ENCODE measurements at regions not wholly inside any gene's neighbourhood (a gene's known extent, or its start where the extent isn't known, plus 50 kb on each side); places are given as distances from the start of the nearest gene placed in this dataset.
A peak's percentile ranks its signal among the peaks of the same experiment; 100 is the strongest.

DNA sequence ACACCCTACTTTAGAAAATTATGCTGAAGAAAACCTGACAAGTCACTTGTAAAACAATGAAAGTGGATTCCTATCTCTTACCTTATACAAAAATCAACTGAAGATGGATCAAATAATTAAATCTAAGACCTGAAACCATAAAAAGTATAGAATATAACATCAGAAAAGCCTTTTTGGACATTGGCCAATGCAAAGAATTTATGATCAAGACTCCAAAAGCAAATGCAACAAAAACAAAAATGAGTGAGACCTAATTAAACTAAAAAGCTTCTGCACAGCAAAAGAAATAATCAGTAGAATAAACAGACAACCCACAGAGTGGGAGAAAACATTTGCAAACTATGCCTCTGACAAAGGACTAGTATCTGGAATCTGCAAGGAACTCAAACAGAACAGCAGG is 303.0 kb upstream of the CDH9 start:
- H3K27me3 ChIP-seq (ENCODE audit: insufficient read depth, low read length): no peaks in the 10 kb centered on the region
- no peak overlapping the region for H3K56ac ChIP-seq (ENCODE audit: insufficient read length, low read depth, low read length)
- no peak overlapping the region for H2AK5ac ChIP-seq (ENCODE audit: insufficient read length, low read length)
- no peak overlapping the region for H3K23ac ChIP-seq (ENCODE audit: insufficient read length, low read depth, low read length)
- Mint-ChIP-seq H3K27me3 (ENCODE audit: low read depth) (no peaks in the 10 kb centered on the region), H3K9me3 (peaks cover 25% of the 10 kb centered on the region in 2 experiments), H3K27ac (0 out of 7 replicates have a peak overlapping the region, but pooled peaks of 1 of the 3 experiments have one; percentile 5), H3K4me3 (no peak overlapping the region), H3K4me1 (peaks cover 5 to 8% of the 10 kb centered on the region in 2 experiments), H3K36me3 (ENCODE audit: insufficient read depth in 1 of 3, low read depth in 3 of 3) (peaks cover 9 to 22% (median 13%) of the 10 kb centered on the region in 3 experiments)
- H4K8ac ChIP-seq (replicated peaks; ENCODE audit: insufficient read length, low read depth, low read length): no peak overlapping the region
- H4K20me1 ChIP-seq (ENCODE audit: control insufficient read depth, insufficient read depth, insufficient read length): no peaks in the 10 kb centered on the region
- no peaks in the 10 kb centered on the region for H3K9me3 ChIP-seq (ENCODE audit: control insufficient read depth, low read depth, low read length)
- H3K4me2 ChIP-seq (ENCODE audit: insufficient read depth, insufficient read length, low read length): no peak overlapping the region
- H3K79me2 ChIP-seq (ENCODE audit: insufficient read depth, low read length): no peaks in the 10 kb centered on the region
- no peaks in the 10 kb centered on the region for H3K79me1 ChIP-seq (ENCODE audit: insufficient read depth, low read depth, low read length, poor library complexity, severe bottlenecking)
- no peak overlapping the region for H3K4ac ChIP-seq (ENCODE audit: low read depth, low read length)
- no peak for TF ChIP-seq CTCF (conservative IDR thresholded peaks at IDR 0.05)
- H3K18ac ChIP-seq (ENCODE audit: insufficient read length, low read depth, low read length): no peak overlapping the region
- DNase-seq: no peak
- H3K4me1 ChIP-seq (ENCODE audit: insufficient read depth, low read length): no peaks in the 10 kb centered on the region
- no peak overlapping the region for H3T11ph ChIP-seq (ENCODE audit: low read length)
- no peak overlapping the region for H3K14ac ChIP-seq (ENCODE audit: insufficient read depth, low read length)
- no peak overlapping the region for H3K9ac ChIP-seq (ENCODE audit: extremely low read depth, insufficient read length, low read length)
- no peak overlapping the region for H2BK12ac ChIP-seq (ENCODE audit: insufficient read length, low read depth, low read length)
- no peak overlapping the region for H2BK20ac ChIP-seq (ENCODE audit: low read depth, low read length, poor library complexity, severe bottlenecking)
- no peak overlapping the region for H2AFZ ChIP-seq (ENCODE audit: low read length)
- no peak overlapping the region for H4K91ac ChIP-seq (ENCODE audit: insufficient read length, low read depth, low read length)
- H3K27ac ChIP-seq (ENCODE audit: insufficient read length, low read depth, low read length): no peak overlapping the region
- H2BK15ac ChIP-seq (ENCODE audit: low read depth, low read length): no peak overlapping the region
- H2BK120ac ChIP-seq (ENCODE audit: low read depth, low read length, poor library complexity, severe bottlenecking): no peak overlapping the region
- H2BK5ac ChIP-seq (ENCODE audit: insufficient read length, low read length): no peak overlapping the region
- no peaks in the 10 kb centered on the region for H3K23me2 ChIP-seq (ENCODE audit: insufficient read length, low read depth, low read length, poor library complexity, severe bottlenecking)
- no peak overlapping the region for H4K5ac ChIP-seq (ENCODE audit: insufficient read length, low read depth, low read length)

Measured in H9 (cell line).